ENCODE measurements at regions not wholly inside any gene's neighbourhood (a gene's known extent, or its start where the extent isn't known, plus 50 kb on each side); places are given as distances from the start of the nearest gene placed in this dataset.

- DNase-seq (ENCODE audit: extremely low read depth, low read depth) = no peak
- TF ChIP-seq CTCF (IDR thresholded peaks at IDR 0.05; ENCODE audit: low read depth, low read length, missing control alignments) = no peak
- no peak overlapping the region for H3K4me3 ChIP-seq (replicated peaks; ENCODE audit: low read depth, low read length)
These were observed 127.0 kb upstream of the STXBP5 start for GRCh38 chr6:147077251-147077650.

- no peak for TF ChIP-seq CTCF (IDR thresholded peaks at IDR 0.05; ENCODE audit: low read depth, low read length, missing control alignments)
- no peak for DNase-seq (ENCODE audit: extremely low read depth, low read depth)
- no peak overlapping the region for H3K4me3 ChIP-seq (replicated peaks; ENCODE audit: low read depth, low read length)
These were observed 126.1 kb upstream of the STXBP5 start for GRCh38 chr6:147078106-147078505.

- H3K4me3 ChIP-seq (replicated peaks; ENCODE audit: low read depth, low read length) = no peak overlapping the region
- no peak for TF ChIP-seq CTCF (IDR thresholded peaks at IDR 0.05; ENCODE audit: low read depth, low read length, missing control alignments)
- DNase-seq (ENCODE audit: extremely low read depth, low read depth) = peak; percentile 37
These were observed 125.6 kb upstream of the STXBP5 start for GRCh38 chr6:147078602-147079001.

- TF ChIP-seq CTCF (IDR thresholded peaks at IDR 0.05; ENCODE audit: low read depth, low read length, missing control alignments) = no peak
- no peak overlapping the region for H3K4me3 ChIP-seq (replicated peaks; ENCODE audit: low read depth, low read length)
- DNase-seq (ENCODE audit: extremely low read depth, low read depth) = no peak
These were observed 124.0 kb upstream of the STXBP5 start for GRCh38 chr6:147080225-147080624.

- H3K4me3 ChIP-seq (replicated peaks; ENCODE audit: low read depth, low read length) = no peak overlapping the region
- DNase-seq (ENCODE audit: extremely low read depth, low read depth) = no peak
- TF ChIP-seq CTCF (IDR thresholded peaks at IDR 0.05; ENCODE audit: low read depth, low read length, missing control alignments) = no peak
These were observed 123.1 kb upstream of the STXBP5 start for GRCh38 chr6:147081076-147081609.

- no peak for TF ChIP-seq CTCF (IDR thresholded peaks at IDR 0.05; ENCODE audit: low read depth, low read length, missing control alignments)
- DNase-seq (ENCODE audit: extremely low read depth, low read depth) = no peak
- no peak overlapping the region for H3K4me3 ChIP-seq (replicated peaks; ENCODE audit: low read depth, low read length)
These were observed 116.6 kb upstream of the STXBP5 start for GRCh38 chr6:147087641-147088040.

- H3K4me3 ChIP-seq (replicated peaks; ENCODE audit: low read depth, low read length) = no peak overlapping the region
- DNase-seq (ENCODE audit: extremely low read depth, low read depth) = no peak
- no peak for TF ChIP-seq CTCF (IDR thresholded peaks at IDR 0.05; ENCODE audit: low read depth, low read length, missing control alignments)
These were observed 115.4 kb upstream of the STXBP5 start for GRCh38 chr6:147088861-147089260.
